ENCODE measurements at regions not wholly inside any gene's neighbourhood (a gene's known extent, or its start where the extent isn't known, plus 50 kb on each side); places are given as distances from the start of the nearest gene placed in this dataset.

DNA sequence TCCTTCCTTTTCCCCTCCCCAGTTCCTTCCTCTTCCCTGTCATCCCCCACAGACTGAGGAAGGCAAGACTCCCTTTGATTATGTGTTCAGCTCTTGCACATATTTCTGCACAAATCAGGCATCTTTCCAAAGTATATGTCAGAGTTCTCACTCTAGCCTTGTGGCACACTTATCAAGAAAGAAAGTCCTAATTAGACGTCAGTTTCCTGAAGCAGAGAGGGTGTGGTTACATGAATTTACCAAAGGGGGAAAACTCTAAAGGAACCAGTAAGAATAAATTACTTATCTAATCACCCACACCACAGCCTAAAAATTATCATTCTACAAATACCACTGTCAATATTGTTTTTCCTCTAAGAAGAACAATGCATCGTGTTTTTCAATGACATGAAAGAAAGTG is 120.7 kb upstream of the GRIP1 start:
- H3K27me3 Mint-ChIP-seq = peaks cover 8% of the 10 kb centered on the region
- DNase-seq = no peak
- no peak overlapping the region for H3K27ac Mint-ChIP-seq
- no peaks in the 10 kb centered on the region for H3K9me3 Mint-ChIP-seq
- TF ChIP-seq, protein P1, sequence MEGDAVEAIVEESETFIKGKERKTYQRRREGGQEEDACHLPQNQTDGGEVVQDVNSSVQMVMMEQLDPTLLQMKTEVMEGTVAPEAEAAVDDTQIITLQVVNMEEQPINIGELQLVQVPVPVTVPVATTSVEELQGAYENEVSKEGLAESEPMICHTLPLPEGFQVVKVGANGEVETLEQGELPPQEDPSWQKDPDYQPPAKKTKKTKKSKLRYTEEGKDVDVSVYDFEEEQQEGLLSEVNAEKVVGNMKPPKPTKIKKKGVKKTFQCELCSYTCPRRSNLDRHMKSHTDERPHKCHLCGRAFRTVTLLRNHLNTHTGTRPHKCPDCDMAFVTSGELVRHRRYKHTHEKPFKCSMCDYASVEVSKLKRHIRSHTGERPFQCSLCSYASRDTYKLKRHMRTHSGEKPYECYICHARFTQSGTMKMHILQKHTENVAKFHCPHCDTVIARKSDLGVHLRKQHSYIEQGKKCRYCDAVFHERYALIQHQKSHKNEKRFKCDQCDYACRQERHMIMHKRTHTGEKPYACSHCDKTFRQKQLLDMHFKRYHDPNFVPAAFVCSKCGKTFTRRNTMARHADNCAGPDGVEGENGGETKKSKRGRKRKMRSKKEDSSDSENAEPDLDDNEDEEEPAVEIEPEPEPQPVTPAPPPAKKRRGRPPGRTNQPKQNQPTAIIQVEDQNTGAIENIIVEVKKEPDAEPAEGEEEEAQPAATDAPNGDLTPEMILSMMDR (IDR thresholded peaks at IDR 0.05) = no peak
- CTCF ChIA-PET = no interaction called here
- intact Hi-C loops (cut with micrococcal nuclease) = no loop called here
- no peak for ATAC-seq (ENCODE audit: low read depth)
- H3K36me3 Mint-ChIP-seq (ENCODE audit: low read depth) = no peaks in the 10 kb centered on the region
- H3K4me3 Mint-ChIP-seq = no peak overlapping the region
- H3K4me1 Mint-ChIP-seq = no peaks in the 10 kb centered on the region
- POLR2A ChIA-PET = interaction anchor here (0.7 kb wide), 1 partner anchor 1288 kb away, joined by 3 read pairs; no protein-coding TSS in a partner anchor

DNA sequence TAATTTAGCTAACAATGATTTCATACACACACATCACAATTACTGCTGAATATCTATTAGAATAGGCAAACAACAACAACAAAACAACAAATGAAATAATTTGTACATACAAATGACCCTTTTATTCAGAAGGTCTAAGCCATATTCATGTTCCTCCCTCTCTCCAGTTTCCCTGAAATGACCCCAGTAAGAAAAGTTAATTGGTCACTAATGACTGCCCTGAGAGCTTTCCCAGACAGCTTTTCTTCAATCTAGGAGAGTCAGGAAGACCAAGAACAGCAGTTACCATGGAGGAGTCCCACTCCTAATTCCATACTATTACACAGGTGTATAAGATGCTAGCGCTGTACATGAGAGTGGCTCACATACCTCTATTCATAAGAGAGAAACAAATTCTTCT is 121.2 kb upstream of the GRIP1 start:
- POLR2A ChIA-PET = no interaction called here
- no peaks in the 10 kb centered on the region for H3K36me3 Mint-ChIP-seq (ENCODE audit: low read depth)
- no peak overlapping the region for H3K27ac Mint-ChIP-seq
- H3K4me3 Mint-ChIP-seq = no peak overlapping the region
- CTCF ChIA-PET = no interaction called here
- intact Hi-C loops (cut with micrococcal nuclease) = no loop called here
- H3K27me3 Mint-ChIP-seq = peaks cover 8% of the 10 kb centered on the region
- no peak for DNase-seq
- no peaks in the 10 kb centered on the region for H3K4me1 Mint-ChIP-seq
- no peaks in the 10 kb centered on the region for H3K9me3 Mint-ChIP-seq
- no peak for ATAC-seq (ENCODE audit: low read depth)
- TF ChIP-seq, protein P1 (IDR thresholded peaks at IDR 0.05) = no peak

DNA sequence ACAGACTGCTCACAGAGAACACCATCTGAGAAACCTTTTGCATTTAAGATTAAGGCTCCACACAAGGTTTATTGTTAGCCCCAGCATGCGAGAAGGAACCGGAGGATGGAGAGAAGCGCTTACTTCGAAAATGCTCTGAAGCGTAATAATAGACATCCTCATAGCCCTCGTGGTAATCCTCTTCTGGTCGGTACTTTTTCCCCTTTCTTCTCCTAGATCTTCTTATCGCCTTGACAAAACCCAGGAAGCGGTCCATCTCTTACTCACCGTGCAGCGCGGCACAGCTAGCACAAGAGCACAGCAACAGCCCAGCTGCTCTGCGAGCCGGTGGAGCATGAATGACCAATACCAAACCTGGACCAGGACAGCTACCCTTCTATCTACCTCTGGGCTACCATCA is 125.1 kb upstream of the GRIP1 start:
- Mint-ChIP-seq H3K4me3 (no peak overlapping the region), H3K9me3 (no peaks in the 10 kb centered on the region), H3K4me1 (no peaks in the 10 kb centered on the region), H3K27ac (no peak overlapping the region), H3K27me3 (peaks cover 5% of the 10 kb centered on the region), H3K36me3 (ENCODE audit: low read depth) (no peaks in the 10 kb centered on the region)
- TF ChIP-seq, protein P1 (IDR thresholded peaks at IDR 0.05) = no peak
- intact Hi-C loops (cut with micrococcal nuclease) = no loop called here
- ChIA-PET POLR2A (no interaction called here), CTCF (no interaction called here)
- ATAC-seq (ENCODE audit: low read depth) (no peak), DNase-seq (no peak)

DNA sequence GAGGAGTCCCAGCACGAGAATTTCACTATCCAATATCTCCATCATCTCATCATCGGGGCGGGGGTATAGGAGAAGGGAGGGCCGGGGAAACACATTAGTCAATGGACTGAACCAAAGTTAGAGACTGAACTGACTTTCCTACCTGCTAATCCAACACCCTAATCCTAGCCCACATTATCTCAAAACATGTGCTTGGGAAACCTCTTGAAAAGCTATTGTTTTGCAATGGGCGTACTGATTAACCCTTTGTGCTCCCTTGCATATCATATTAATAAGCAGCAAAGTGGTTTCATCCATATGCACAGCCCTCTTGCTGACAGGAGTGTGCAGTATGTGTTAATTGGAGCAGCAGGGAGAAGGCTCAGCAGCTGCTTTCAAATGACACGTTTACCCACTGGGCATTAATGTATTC is 125.7 kb upstream of the GRIP1 start:
- TF ChIP-seq, protein P1 (IDR thresholded peaks at IDR 0.05) = no peak
- POLR2A ChIA-PET = no interaction called here
- no peaks in the 10 kb centered on the region for H3K9me3 Mint-ChIP-seq
- no peaks in the 10 kb centered on the region for H3K36me3 Mint-ChIP-seq (ENCODE audit: low read depth)
- H3K27me3 Mint-ChIP-seq = peaks cover 3% of the 10 kb centered on the region
- CTCF ChIA-PET = no interaction called here
- no peak for DNase-seq
- no peak overlapping the region for H3K4me3 Mint-ChIP-seq
- H3K27ac Mint-ChIP-seq = no peak overlapping the region
- no peaks in the 10 kb centered on the region for H3K4me1 Mint-ChIP-seq
- intact Hi-C loops (cut with micrococcal nuclease) = no loop called here
- no peak for ATAC-seq (ENCODE audit: low read depth)

DNA sequence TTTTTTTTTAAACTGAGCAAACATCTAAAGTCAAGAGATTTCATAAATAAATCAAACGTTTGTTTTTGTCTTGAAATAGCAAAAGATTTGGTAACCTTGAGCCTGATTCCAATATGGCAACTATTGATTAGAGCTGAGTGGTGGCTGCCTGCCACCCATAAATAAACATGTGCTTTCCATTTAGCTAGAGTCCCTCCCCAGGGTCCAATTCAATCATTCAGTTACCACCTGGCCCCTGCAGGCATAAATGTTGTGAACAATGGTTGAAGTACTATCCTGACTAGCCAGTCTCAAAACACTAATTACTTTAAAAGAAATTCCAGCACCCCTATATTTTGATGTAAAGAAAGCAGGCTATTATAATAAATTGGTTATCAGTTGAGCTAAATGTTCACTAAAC is 129.7 kb upstream of the GRIP1 start:
- ChIA-PET POLR2A (no interaction called here), CTCF (no interaction called here)
- DNase-seq (no peak), ATAC-seq (ENCODE audit: low read depth) (no peak)
- H3K4me1 Mint-ChIP-seq = peaks cover 9% of the 10 kb centered on the region
- H3K36me3 Mint-ChIP-seq (ENCODE audit: low read depth) = no peaks in the 10 kb centered on the region
- H3K9me3 Mint-ChIP-seq = no peaks in the 10 kb centered on the region
- intact Hi-C loops (cut with micrococcal nuclease) = no loop called here
- H3K27ac Mint-ChIP-seq = no peak overlapping the region
- peaks cover 2% of the 10 kb centered on the region for H3K27me3 Mint-ChIP-seq
- no peak overlapping the region for H3K4me3 Mint-ChIP-seq
- TF ChIP-seq, protein P1 (IDR thresholded peaks at IDR 0.05) = no peak
